ENCODE measurements at regions not wholly inside any gene's neighbourhood (a gene's known extent, or its start where the extent isn't known, plus 50 kb on each side); places are given as distances from the start of the nearest gene placed in this dataset.

- in situ Hi-C loops (cut with MboI; ENCODE audit: low pct_unique_long_range_greater_than_20kb in 2 of 9, low sequenced_read_pairs in 9 of 9, unreplicated experiment in 9 of 9), result no loop called here
- Histone ChIP-seq H3K4me3 (no peak overlapping the region), H3K27ac (no peak overlapping the region), H3K4me1 (replicated peaks in 1 of 2) (peaks cover 0 to 9% of the 10 kb centered on the region in 2 donors)
- WGBS, 10 experiments, result 0 to 75% (median 15%) methylated on average over 1 to 3 of the region's 3 CpGs; no CpG with 5 or more reads in 2 of the 10 experiments
- ATAC-seq (replicated peaks in 6 of 8), result peak; percentile 62 to 99 (median 84)
Measured at GRCh38 chr18:32847691-32848090, 74.9 kb upstream of the KLHL14 start.

- in situ Hi-C loops (cut with MboI; ENCODE audit: low pct_unique_long_range_greater_than_20kb in 2 of 9, low sequenced_read_pairs in 9 of 9, unreplicated experiment in 9 of 9), result no loop called here
- Histone ChIP-seq H3K4me3 (no peak overlapping the region), H3K4me1 (replicated peaks in 1 of 2) (peaks cover 0 to 9% of the 10 kb centered on the region in 2 donors), H3K27ac (no peak overlapping the region)
- 0 to 100% (median 44%) methylated on average over 1 to 2 of the region's 2 CpGs; no CpG with 5 or more reads in 4 of the 10 experiments for WGBS, 10 experiments
- no peak for ATAC-seq (replicated peaks in 6 of 8)
Measured at GRCh38 chr18:32846896-32847295, 74.1 kb upstream of the KLHL14 start.

- Histone ChIP-seq H3K4me3 (no peak overlapping the region), H3K4me1 (replicated peaks in 1 of 2) (no peaks in the 10 kb centered on the region), H3K27ac (no peak overlapping the region)
- in situ Hi-C loops (cut with MboI; ENCODE audit: low pct_unique_long_range_greater_than_20kb in 2 of 9, low sequenced_read_pairs in 9 of 9, unreplicated experiment in 9 of 9), result no loop called here
- ATAC-seq (replicated peaks in 6 of 8), result no peak
- WGBS, 10 experiments, result 0 to 60% (median 14%) methylated on average over 1 of the region's 1 CpG; no CpG with 5 or more reads in 6 of the 10 experiments
Measured at GRCh38 chr18:32840962-32841361, 68.1 kb upstream of the KLHL14 start.

GRCh38 chr18:32835951-32836350, 63.1 kb upstream of the KLHL14 start:
- Histone ChIP-seq H3K27ac (no peak overlapping the region), H3K4me1 (replicated peaks in 1 of 2) (no peaks in the 10 kb centered on the region), H3K4me3 (no peak overlapping the region)
- in situ Hi-C loops (cut with MboI; ENCODE audit: low pct_unique_long_range_greater_than_20kb in 2 of 9, low sequenced_read_pairs in 9 of 9, unreplicated experiment in 9 of 9), result no loop called here
- no peak for ATAC-seq (replicated peaks in 6 of 8)

GRCh38 chr18:32831781-32832180, 59.0 kb upstream of the KLHL14 start:
- in situ Hi-C loops (cut with MboI; ENCODE audit: low pct_unique_long_range_greater_than_20kb in 2 of 9, low sequenced_read_pairs in 9 of 9, unreplicated experiment in 9 of 9), result no loop called here
- no peaks in the 10 kb centered on the region for H3K4me1 ChIP-seq (replicated peaks in 1 of 2)
- peak in 3 of 8 experiments; percentile 20 to 35 (median 33) for ATAC-seq (replicated peaks in 6 of 8)
- no peak overlapping the region for H3K27ac ChIP-seq
- 20 to 100% (median 77%) methylated on average over 1 to 4 of the region's 4 CpGs; no CpG with 5 or more reads in 5 of the 10 experiments for WGBS, 10 experiments
- no peak overlapping the region for H3K4me3 ChIP-seq

- H3K4me3 ChIP-seq, result no peak overlapping the region
- WGBS, 10 experiments, result 6 to 100% (median 52%) methylated on average over 1 to 6 of the region's 6 CpGs; no CpG with 5 or more reads in 1 of the 10 experiments
Measured at GRCh38 chr18:32823226-32823625, 50.4 kb upstream of the KLHL14 start.

More at GRCh38 chr18:32823226-32823625, 50.4 kb upstream of the KLHL14 start:
- peak in 5 of 8 experiments; percentile 73 to 86 (median 79) for ATAC-seq (replicated peaks in 6 of 8)
- Histone ChIP-seq H3K27ac (no peak overlapping the region), H3K4me1 (replicated peaks in 1 of 2) (no peaks in the 10 kb centered on the region)
- in situ Hi-C loops (cut with MboI; ENCODE audit: low pct_unique_long_range_greater_than_20kb in 2 of 9, low sequenced_read_pairs in 9 of 9, unreplicated experiment in 9 of 9), result no loop called here
